HG02884 (cell line): ENCODE measurements at regions not wholly inside any gene's neighbourhood (a gene's known extent, or its start where the extent isn't known, plus 50 kb on each side); places are given as distances from the start of the nearest gene placed in this dataset.

Experiments used
- ATAC-seq: cut with Tn5 transposase; IDR thresholded peaks from one replicate; pipeline ENCODE4 v1.9.1; 2021; ENCODE audit warnings: mild to moderate bottlenecking, moderate library complexity; ENCODE audit not compliant: unreplicated experiment

- ATAC-seq, result no peak
These were observed 119.5 kb upstream of the RIMBP3 start for GRCh38 chr22:18731075-18731666.

- ATAC-seq, result peak; percentile 76
These were observed 118.7 kb upstream of the RIMBP3 start for GRCh38 chr22:18730410-18730809.
